A204.1 (cell line): ENCODE measurements at regions not wholly inside any gene's neighbourhood (a gene's known extent, or its start where the extent isn't known, plus 50 kb on each side); places are given as distances from the start of the nearest gene placed in this dataset.

Experiments used
- FAIRE-seq: peaks from 2 replicates; lab custom pipeline; 2012; peaks lifted over from hg19 to GRCh38; lab: Jason Lieb, UNC

DNA sequence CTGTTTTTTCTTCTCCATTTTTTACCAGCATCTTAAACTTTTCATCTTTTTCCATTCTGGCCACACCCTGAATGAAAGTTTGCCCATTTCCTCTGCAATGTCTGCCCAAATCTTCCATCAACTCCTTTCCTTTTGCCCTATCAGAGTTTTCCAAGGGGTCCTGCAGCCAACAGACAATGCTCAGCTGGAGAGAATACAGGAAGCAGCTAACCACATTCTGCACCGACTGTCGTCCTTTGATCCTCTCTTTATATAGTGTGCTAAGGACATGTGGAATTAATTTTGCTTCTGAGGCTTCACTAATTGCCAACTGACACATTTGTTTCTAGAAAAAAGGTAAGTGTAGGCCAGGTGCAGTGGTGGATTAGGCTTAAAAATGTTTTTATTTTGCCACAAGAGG lies 50.5 kb upstream of the DLX2 start:
- no peak for FAIRE-seq

DNA sequence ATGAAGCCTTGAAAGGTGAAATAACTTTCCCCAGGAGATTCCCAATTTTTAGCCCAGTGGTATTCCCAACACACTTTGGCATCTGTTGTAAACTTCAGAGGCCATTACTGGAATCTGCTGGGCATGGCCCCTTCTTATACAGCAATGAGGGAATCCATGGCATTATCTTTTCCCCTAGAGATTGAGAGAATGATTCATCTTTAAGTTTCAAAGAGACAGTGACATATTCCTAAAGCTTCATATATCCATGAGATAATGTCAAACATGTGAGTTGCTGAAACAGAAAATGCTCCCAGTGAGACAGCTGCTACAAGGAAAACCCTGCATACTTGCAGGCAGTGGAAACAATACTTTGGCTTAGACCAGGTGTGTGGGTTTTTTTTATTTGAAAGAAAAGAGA lies 51.1 kb upstream of the DLX2 start:
- FAIRE-seq, result no peak

DNA sequence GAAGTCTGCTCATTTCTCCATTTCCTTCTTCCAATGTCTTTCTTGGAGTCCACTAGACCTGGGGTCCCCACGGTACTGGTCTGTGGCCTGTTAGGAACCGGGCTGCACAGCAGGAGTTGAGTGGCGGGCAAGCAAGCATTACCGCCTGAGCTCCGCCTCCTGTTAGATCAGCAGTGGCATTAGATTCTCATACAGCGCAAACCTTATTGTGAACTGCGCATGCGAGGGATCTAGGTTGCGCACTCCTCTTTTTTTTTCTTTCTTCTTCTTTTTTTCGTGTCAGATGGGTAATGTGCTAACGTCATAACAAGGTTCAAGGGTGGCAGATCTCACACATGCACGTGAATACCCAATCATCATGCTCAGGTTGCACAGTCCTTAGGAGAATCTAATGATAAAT lies 53.1 kb upstream of the DLX2 start:
- FAIRE-seq, result no peak

DNA sequence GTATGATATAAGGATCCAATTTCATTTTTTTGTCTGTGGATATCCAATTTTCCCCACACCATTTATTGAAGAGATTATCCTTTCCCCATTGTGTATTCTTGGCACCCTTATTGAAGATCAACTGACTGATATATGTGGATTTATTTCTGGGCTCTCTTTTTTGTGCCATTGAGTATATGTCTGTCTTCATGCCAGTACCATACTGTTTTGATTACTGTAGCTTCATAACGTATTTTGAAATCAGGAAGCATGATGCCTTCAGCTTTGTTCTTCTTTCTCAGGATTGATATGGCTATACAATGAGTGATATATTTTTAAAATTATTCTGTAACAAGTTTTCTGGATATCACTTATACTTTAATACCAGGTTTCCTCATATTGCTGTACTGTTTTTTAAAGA lies 58.1 kb upstream of the DLX2 start:
- FAIRE-seq, result no peak

DNA sequence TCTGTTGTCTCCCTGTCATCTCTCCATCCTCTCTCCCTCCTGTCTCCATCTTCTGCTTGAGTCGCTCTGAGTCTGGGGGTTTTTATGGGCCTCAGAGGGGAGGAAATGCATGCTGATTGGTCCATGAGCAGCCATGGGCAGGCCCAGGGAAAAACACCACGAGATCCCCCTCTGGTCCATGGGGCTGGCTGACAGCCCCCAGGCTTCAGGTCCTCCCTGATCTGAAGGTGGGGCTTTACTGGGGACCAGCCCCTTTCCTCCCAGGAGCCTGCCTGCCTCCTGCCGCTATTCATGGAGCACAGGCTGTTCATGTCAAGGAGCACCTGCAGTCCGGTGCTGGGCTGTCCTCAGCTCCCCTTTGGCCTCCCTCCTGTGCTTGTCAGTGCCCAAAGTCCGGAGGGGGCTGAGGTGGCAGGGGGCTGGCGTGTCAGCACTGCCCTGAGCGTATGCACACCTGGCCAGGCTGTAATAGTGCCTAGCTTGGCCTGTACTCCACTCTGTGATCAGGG lies 59.6 kb upstream of the DLX2 start:
- no peak for FAIRE-seq

DNA sequence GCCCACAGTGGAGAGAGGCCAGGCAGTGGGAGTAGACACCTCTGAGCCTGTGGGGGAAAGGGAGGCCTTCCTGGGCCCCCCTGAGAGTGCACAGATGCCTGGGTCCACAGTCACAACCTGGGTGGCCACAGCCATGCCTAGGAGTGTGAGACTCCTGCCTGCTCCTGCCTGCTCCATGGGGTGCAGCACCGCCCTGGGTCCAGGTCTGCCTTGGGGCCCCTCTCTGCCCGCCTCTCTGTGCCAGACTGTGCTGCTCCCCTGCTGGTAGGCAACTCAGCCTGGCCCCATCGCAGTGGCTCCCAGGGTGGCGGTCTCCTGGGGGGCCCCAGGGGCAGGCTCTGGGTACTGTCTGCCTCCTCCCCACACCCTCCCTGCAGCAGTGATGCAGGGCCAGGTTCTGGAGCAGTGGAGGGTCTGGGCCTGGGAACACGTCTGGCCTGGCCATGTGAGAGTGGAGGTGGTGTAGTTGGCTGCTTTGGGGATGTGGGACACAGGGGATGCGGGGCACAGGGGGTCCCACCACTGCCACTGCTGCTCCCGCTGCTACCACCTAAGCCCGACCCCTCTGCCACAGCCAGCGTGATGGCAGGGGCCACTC lies 60.1 kb upstream of the DLX2 start:
- no peak for FAIRE-seq

DNA sequence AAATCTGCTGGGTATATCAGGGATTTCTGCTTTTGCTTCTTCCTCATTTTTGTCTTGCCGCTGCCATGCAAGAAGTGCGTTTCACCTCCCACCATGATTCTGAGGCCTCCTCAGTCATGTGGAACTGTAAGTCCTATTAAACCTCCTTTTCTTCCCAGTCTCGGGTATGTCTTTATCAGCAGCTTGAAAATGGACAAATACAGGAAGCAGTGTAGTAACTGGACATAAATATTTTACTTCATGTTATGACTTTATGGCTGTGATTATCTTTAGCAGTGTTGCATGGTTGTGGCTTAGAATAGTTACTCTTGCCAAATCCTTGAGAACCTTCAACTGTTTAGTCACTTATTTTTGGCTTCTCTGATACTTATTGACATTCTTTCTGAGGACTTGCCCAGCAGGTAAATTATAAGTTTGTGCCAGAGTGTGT lies 66.2 kb upstream of the DLX2 start:
- FAIRE-seq, result no peak

DNA sequence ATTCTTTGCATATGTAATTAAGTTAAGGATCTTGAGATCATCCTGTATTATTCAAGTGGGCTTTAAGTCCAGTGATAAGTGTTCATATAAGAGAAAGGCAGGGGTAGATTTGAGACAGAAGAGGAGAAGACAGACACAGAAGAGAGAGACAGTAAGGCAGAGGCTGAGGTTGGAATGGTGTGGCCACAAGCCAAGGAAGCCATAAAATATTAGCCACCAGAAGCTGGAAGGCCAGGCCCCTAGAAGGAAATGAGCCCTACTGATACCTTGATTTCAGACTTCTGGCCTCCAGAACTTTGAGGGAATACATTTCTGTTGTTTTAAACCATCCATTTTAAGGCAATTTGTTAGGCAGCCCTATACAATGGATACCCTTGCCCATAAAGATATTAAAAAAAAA lies 66.9 kb upstream of the DLX2 start:
- FAIRE-seq, result no peak

DNA sequence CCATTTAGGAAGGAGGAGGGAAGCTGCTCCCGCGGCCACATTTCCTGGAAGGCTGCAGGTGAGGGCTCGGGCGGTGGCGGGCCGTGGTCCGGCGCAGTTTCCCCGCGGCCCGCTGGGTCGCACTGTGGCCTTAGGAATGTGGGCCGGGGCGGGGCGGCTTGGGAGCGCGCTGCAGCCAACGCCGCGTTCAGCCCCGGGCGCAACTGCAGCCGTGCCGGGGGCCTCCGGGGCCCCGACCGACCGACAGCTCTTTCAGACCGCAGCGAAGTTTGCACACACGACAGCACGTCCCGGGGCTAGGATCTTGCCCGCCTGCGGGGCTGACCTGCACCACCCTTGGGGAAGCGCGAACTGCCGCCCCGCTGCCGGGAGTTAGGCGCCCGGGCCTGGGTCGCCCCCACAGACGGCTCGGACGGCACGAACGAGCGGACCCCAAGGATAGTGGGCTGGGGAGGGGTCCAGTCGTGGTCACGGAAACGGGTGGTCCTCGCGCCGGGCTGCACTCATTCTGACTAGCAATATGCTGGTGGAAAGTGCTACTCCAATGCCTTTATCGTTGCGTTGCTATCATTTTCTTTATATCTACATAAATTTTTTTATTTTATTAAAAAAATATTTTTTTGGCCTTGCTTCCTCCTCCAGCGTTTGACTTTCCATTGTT lies 69.9 kb upstream of the DLX2 start:
- FAIRE-seq, result no peak

DNA sequence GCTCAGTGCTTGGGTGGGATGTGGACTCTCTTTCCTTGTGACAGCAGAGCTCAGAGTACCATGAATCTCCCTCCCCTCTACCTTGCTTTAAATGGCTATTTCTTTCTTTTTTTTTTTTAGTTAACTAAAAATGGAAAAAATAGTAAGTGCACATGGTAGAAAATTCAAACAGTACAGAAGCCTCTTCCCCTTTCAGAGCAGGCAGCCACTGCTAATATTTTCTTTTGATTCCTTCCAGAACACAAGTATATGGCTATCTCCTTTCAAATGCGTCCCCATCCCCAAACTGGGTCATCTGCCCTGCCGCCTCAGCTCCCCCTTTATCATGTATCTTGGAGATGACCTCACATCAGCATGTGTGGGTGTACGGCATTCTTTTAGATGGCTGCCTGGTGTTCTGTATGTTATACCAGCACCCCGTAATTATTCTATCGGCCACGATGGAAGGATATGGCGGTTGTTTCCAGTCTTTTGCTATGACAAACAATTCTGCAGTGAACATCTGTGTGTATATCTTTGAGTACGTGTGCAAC lies 70.5 kb upstream of the DLX2 start:
- no peak for FAIRE-seq

DNA sequence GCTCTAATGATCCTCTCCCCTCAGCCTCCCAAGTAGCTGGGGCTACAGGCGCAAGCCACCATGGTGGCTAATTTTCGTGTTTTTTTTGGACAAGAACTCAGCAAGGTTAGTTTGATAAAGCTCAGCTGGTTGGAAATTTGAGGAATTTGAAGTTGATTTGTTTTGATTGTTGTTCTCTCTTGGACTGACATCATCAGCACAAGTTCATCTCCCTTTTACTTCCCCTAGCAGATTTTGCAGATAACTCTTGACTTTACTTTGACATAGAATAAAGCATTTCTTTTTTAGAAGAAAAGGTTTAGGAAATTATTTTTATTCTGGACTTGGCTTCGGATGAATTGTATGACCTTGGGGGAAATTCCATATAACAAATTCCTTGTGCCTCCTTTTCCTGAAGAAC lies 74.9 kb upstream of the DLX2 start:
- FAIRE-seq, result no peak

DNA sequence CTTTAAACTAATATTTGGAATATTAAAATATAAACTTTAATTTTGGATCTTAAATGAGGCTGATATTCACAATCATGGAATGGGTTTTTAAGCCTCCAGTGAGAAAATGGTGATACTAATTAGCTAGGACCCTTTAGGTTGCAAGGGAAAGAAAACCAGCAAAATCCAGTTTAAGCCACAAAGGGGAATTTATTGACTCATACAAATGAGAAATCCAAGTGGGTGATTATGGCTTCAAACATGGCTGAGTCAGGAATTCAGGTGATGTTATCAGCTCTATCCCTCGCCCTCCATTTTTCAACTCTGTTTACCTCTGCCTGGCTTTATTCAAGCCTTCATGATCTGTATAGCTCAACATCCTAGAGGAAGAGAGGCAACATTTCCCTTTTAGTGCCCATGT lies 75.3 kb upstream of the DLX2 start:
- FAIRE-seq, result no peak

DNA sequence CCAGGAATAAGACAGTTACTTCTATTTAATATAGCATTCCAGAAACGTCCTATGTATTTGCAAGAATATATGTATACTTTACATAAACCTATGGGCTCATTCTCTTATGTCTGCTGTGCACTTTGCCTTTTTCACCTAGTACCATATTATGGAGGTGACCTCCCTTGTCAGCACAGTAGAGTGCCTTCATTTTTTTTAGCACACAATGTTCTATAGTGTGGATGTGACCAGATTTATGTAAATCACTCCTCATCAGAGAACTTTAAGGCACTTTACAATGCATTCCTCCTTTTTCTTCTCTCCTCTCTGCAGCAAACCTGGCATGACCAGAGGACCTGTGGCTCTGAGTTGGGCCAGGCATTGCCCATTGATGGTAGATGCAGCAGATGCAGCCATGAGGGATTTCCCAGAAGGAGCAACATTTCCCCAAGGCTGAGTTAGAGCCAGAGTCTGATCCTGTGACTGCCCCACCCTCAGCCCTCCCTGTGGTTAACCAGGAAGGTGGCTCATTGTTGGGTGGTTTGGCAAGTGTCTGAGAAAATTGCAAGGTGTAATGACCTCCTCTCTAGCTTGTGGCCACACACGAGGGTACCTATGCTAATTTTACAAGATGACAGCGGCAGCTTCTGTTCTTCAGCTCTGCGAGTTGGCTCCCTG lies 76.5 kb upstream of the DLX2 start:
- no peak for FAIRE-seq

DNA sequence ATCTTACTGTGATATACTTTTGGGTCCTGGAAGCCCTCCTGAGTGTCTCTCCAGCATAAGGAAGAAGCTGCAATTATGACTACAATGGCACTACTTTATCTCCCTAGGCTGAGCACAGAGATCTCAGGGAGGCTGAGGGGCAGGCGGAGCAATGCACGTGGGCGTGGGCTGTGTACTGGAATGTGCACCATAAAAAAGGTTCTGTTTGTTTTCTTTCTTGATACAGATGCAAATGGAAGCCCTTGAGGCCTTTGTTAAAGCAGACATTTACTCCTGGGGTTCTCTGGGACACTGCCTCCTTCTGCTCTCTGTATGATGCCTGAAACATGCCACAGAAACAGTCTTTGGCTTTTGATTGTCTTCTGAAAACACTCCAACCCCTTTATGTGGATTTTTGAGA lies 79.1 kb upstream of the DLX2 start:
- FAIRE-seq, result no peak

DNA sequence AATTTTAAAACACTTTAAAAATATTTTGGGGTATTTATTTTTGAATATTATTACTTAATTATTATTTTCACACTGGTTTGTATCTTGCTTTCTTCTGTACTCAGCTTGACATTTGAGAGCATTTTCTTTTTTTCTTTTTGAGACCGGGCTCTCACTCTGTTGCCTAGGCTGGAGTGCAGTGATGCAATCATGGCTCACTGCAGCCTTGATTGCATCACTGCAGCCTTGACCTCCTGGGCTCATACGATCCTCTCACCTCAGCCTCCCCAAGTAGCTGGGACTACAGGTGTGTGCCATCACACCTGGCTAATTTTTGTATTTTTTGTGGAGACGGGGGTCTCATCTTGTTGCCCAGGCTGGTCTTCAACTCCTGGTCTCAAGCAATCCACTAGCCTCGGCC lies 79.9 kb upstream of the DLX2 start:
- peak; percentile 3 for FAIRE-seq

DNA sequence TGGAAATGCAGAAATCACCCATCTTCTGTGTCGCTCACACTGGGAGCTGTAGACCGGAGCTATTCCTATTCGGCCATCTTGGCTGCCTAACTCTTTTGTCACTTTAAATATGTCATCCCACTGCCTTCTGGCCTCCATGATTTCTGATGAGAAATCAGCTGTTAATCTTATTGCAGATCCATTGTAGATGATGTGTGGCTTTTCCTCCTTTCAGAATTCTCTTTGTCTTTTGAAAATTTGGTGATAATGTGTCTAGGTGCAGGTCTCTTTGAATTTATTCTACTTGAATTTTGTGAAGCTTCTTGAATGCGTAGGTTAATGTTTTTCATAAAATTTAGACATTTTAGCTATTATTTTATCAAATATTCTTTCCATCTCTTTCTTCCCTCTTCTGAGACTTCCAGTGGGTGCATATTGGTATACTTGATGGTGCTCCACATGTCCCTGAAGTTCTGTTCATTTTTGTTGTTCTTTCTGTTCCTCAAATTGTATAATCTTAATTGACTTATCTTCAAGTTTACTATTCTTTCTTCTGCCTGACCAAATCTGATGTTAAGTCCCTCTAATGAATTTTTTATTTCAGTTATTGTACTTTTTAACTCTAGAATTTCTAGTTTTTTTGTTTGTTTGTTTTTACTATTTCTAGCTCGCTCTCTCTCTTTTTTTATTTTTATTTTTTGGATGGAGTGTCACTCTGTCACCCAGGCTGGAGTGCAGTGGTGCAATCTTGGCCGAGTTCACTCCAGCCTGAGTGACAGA lies 90.8 kb upstream of the DLX2 start:
- no peak for FAIRE-seq

DNA sequence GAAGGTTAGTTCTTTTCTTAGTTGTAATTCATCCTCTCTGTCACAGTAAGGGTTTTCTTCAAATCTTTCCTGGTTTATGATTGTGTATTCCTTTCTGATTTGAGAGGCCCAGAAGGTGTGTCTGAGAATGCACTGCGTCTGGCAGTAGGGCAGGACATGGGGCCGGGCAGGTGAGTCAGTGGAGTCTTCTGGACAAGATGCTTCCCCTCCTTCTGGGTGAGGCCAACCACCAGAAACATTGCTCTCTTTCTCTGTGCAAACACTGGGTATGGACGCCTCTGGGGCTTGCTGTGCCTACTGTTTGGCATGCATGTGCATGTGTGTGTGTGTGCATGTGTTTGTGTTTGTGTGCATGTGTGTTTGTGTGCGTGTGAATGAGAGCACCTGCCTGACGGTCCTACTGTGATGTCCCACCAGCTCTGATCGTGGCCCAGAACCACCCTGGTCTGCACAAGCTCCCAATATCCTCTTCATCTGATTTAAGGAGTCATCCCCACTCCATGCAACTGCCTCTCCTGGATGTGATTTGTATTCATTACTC lies 93.2 kb upstream of the DLX2 start:
- no peak for FAIRE-seq

DNA sequence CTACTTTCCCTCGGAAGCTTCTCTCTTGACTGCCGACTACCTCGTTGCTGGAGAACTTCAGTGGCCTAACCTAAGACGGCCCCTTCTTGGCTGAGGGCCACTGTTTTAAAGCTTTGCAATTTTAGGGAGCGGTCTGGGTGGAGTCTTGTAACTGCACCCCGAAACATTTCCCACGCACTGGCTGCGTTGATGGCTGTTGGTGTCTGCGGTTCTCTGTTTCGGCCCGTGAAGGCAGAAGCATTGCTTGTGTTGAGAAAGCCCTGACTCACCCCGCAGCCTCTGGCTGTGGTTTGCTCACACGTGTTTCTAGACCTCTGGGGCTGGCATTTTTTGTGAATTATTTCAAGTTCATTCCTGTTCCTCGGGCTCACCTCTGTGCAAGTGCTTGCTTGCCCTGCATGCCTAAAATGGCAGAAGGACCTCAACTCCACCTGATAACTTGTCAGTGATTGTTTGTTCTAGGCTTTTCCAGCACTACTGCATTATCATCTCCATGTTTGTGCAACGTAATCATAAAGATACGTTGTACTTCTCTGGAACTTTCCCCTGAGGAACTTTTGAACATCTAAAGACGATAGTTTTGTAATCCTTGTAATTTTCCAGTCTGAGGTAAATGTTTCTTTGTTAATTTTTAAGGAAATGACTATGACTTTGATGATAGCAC lies 94.2 kb upstream of the DLX2 start:
- FAIRE-seq, result no peak

DNA sequence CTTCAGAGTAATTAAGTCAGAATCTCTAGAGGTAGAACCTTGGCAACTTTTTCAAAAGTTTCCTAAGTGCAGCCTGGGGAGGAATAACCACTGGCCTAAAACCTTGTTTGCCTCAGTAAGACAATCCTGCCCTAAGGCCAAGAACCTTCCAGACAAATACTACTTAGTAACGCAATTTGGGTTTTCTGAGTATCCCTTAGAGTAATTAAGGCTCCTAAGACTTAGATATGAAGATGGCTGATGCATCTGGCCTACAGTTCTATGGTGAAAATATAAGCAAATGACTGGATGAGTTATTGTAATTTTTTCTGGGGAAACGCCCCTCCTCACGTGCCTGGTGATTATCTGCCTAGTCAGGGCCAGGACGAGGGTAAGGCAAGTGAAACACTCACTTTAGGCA lies 95.7 kb upstream of the DLX2 start:
- FAIRE-seq, result no peak

DNA sequence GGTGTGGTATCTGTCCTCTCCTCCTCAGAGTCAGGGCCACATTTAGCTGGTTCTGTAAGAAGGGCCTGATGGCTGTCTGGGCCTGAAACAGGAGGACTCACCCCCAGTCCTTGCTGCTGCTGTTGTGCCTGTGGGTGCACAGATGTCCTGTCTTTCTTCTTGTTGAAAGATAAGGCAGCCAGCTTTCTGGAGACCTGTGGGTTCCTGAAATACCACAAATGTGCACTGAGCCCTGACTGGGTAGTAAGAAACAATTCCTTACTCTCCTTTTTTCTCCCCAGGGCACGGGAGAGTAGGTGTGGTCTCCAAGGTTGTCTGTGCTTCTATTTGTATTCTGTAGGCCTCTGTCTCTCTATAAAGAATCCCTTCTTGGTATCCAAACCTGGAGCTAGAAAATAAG lies 96.2 kb upstream of the DLX2 start:
- FAIRE-seq, result no peak

DNA sequence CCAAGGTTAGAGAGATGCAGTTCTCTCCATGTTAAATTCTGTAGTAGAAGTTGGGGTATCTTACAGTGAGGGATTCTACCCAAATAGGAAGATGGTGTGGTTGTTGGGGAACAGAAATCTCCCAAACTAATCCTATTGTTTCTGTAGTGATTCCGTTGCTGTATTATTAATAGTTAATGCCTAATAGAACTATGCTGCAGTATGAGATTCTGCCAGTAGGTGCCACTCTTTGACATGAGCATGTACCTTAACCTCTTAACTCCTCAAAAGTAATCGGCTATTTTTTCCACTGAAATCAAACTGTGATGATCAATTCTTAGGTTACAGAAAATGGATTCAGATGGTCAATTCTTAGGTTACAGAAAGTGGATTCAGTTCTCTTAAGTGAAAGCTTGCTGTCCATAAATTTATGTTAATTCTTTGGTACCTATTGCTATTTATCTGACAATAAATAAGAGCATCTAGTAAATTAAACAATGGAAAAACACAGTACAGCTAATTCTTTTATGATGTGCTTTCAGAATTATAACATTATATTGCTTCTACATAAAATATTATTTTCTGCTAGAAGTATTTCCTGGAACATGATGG lies 97.9 kb upstream of the DLX2 start:
- no peak for FAIRE-seq

DNA sequence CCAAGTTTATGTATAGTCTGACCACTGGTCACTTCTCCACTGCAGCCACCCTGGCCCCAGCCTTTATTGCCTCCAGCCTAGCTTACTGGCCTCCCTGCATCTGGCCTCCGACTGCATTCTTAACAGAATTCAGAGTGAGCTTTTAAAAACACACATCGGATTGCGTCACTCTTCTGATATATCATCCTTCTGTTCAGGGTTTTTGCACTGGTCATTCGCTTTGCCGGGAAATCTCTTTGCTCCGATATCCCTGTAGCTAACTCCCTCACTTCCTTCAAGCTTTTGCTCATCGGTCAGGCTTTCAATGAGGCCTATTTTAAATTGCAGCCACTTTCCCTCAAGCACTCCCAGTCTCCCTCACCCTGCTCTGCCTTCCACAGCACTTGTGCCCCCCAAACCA lies 101.6 kb upstream of the DLX2 start:
- no peak for FAIRE-seq
